ENCODE measurements at regions not wholly inside any gene's neighbourhood (a gene's known extent, or its start where the extent isn't known, plus 50 kb on each side); places are given as distances from the start of the nearest gene placed in this dataset.

DNA sequence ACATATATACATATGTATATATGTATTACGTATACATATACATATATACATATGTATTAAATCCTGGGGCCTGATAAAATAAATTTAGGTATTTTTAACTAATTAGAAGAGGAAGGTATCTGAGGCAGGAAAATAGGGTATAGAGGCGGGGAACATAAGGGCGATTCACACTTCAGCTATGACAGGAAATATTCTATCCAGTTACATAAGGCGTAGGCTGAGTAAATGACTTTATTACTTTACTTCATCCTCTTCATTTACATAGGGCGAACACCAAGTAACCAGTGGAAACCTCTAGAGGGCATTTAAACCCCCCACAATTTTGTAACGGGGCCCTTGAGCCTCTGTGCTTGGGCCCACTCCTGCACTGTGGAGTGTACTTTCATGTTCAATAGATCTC lies 167.5 kb downstream of the SOCS6 start:
- TF ChIP-seq MAX (IDR thresholded peaks at IDR 0.05; ENCODE audit: low read depth, low read length): no peak
- H3K4me3 ChIP-seq (ENCODE audit: low read depth, low read length): no peak overlapping the region
- no peak for DNase-seq (ENCODE audit: low read depth)

DNA sequence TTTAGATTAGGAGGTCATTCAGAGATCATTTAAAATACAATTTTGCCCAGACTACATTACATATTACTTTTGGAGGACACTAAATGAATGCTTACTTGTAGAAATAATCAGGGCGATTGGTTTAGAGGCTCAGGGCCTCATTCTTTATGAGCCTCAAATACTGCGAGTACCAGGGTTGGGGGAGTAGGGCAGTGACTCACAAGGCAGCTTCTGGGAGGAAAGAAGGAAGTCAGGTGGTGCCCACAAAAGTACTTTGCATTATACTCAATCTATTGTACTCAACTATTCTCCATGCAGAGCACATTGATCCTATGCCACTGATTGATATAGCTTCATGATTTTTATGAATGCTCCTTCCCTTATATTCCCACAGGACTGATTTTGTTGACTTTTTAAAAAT lies 166.9 kb downstream of the SOCS6 start:
- DNase-seq (ENCODE audit: low read depth): peak; percentile 82
- no peak for TF ChIP-seq CTCF (IDR thresholded peaks at IDR 0.05; ENCODE audit: low read depth, low read length)
- TF ChIP-seq MYC (IDR thresholded peaks at IDR 0.05; ENCODE audit: low read depth, low read length): no peak
- no peak for TF ChIP-seq MAX (IDR thresholded peaks at IDR 0.05; ENCODE audit: low read depth, low read length)
- TF ChIP-seq POLR2A (IDR thresholded peaks at IDR 0.05; ENCODE audit: extremely low read depth, insufficient read length): no peak
- no peak overlapping the region for H3K4me3 ChIP-seq (ENCODE audit: low read depth, low read length)

- H3K4me3 ChIP-seq (ENCODE audit: low read depth, low read length): no peak overlapping the region
- DNase-seq (ENCODE audit: low read depth): peak; percentile 80
- no peak for TF ChIP-seq MAX (IDR thresholded peaks at IDR 0.05; ENCODE audit: low read depth, low read length)
- TF ChIP-seq CTCF (IDR thresholded peaks at IDR 0.05; ENCODE audit: low read depth, low read length): peak; percentile 59
Observed at GRCh38 chr18:70454704-70455322, 166.0 kb downstream of the SOCS6 start.

DNA sequence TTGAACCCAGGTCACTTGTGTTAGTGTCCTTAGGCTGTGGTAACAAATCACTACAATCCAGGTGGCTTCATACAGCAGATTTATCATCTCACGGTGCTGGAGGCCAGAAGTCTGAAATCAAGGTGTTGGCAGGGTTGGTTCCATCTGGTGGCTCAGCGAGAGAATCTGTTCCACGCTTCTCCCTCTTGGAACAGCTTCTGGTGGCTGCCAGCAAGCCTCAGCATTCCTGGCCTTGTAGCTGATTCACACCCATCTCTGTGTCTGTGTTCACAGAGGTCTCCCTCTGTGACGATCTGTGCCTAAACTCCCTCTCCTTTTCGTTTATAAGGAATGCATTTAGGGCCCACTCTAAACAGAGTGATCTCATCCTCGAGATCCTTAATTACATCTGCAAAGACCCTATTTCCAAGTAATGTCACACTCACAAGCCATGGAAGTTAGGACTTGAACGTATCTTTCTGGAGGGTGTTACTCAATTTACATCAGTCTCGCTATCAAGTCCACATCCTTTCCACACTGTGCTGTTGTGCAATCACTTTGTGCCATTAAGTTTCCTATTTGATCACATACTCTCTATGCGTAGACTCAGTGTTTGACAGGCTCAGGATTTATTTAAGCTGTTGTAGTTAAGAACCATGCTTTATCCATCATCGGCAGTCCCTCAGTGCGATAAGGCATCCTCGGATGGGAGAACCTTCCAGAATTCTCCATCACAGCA lies 164.4 kb downstream of the SOCS6 start:
- no peak for TF ChIP-seq POLR2A (IDR thresholded peaks at IDR 0.05; ENCODE audit: extremely low read depth, insufficient read length)
- peak; percentile 72 for DNase-seq (ENCODE audit: low read depth)
- H3K4me3 ChIP-seq (ENCODE audit: low read depth, low read length): no peak overlapping the region

GRCh38 chr18:70452501-70452900 lies 163.7 kb downstream of the SOCS6 start:
- no peak for DNase-seq (ENCODE audit: low read depth)
- no peak overlapping the region for H3K4me3 ChIP-seq (ENCODE audit: low read depth, low read length)
- TF ChIP-seq MAX (IDR thresholded peaks at IDR 0.05; ENCODE audit: low read depth, low read length): no peak
- TF ChIP-seq CTCF (IDR thresholded peaks at IDR 0.05; ENCODE audit: low read depth, low read length): no peak
- TF ChIP-seq POLR2A (IDR thresholded peaks at IDR 0.05; ENCODE audit: extremely low read depth, insufficient read length): no peak
- no peak for TF ChIP-seq MYC (IDR thresholded peaks at IDR 0.05; ENCODE audit: low read depth, low read length)

DNA sequence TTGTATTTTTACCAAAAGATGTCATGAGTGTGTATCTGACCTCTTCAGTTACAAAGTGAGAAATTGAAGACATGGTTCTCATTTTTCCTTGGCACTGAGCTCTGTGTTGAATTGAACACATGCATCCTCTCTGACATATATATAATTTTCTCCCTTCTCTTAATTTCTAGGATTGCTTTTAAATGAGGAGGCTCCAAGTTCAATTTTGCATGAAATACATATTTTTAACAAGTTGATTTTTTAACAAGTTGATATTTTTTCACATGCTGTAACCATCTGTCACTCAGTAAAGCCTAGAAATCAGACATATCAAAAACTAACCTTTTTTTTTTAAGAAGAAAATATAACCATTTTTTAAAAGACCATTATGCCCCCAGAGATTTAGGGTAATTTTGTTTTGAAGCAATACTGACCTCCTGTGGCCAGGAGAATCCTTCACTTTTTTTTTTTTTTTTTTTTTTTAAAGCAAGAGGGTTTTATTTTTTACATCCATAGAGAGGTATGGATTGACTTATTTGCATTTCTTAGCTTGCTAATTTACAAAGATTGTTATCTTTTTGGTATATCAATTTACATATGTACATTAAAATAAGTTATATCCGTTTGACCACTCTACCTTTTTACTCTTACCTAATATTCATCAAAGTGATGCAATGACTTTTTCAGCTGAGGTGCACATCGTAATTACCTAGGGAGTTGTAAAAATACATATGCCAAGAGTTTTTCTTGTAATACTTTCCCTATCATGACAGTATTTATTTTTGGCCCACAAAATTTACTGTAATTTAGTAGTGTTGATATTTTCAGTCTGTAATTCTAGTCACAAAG lies 161.8 kb downstream of the SOCS6 start:
- DNase-seq (ENCODE audit: low read depth): peak; percentile 35
- TF ChIP-seq MAX (IDR thresholded peaks at IDR 0.05; ENCODE audit: low read depth, low read length) (no peak), MYC (IDR thresholded peaks at IDR 0.05; ENCODE audit: low read depth, low read length) (no peak), POLR2A (IDR thresholded peaks at IDR 0.05; ENCODE audit: extremely low read depth, insufficient read length) (no peak), CTCF (IDR thresholded peaks at IDR 0.05; ENCODE audit: low read depth, low read length) (peak; percentile 14)

More for the DNA sequence above, 161.8 kb downstream of the SOCS6 start:
- no peak overlapping the region for H3K4me3 ChIP-seq (ENCODE audit: low read depth, low read length)

Measured in NB4 (cell line).